Astrocyte (in vitro differentiated cells and primary cell): ENCODE measurements at regions not wholly inside any gene's neighbourhood (a gene's known extent, or its start where the extent isn't known, plus 50 kb on each side); places are given as distances from the start of the nearest gene placed in this dataset.

Experiments used
- DNase-seq: peaks from one replicate; pipeline ENCODE4 v3.0.0-alpha.2; 2010; ENCODE audit warnings: low read depth
- FAIRE-seq: peaks from 2 replicates; lab custom pipeline; 2011; peaks lifted over from hg19 to GRCh38; lab: Jason Lieb, UNC
- H2AFZ ChIP-seq: 2 replicates; pipeline ENCODE4 v1.6.0; 2012; ENCODE audit warnings: low read depth, low read length, inconsistent platforms
- H3K27ac ChIP-seq: 2 replicates; pipeline ENCODE4 v1.5.1; 2011; ENCODE audit warnings: low read depth, low read length, inconsistent platforms
- H3K27me3 ChIP-seq: 2 replicates; pipeline ENCODE4 v1.6.0; 2011; ENCODE audit warnings: low read length, inconsistent platforms; ENCODE audit not compliant: insufficient read depth
- H3K36me3 ChIP-seq: 2 replicates; pipeline ENCODE4 v1.5.1; 2011; ENCODE audit warnings: low read length, inconsistent platforms; ENCODE audit not compliant: insufficient read depth
- H3K4me1 ChIP-seq: 2 replicates; pipeline ENCODE4 v1.5.1; 2011; ENCODE audit warnings: low read length, inconsistent platforms; ENCODE audit not compliant: insufficient read depth
- H3K4me2 ChIP-seq: 2 replicates; pipeline ENCODE4 v1.6.0; 2012; ENCODE audit warnings: low read length, inconsistent platforms
- H3K4me3 ChIP-seq: 2 replicates; pipeline ENCODE4 v1.5.1; 2011; ENCODE audit warnings: low read depth, mild to moderate bottlenecking, low read length, inconsistent platforms; ENCODE audit not compliant: insufficient read depth
- H3K79me2 ChIP-seq: 2 replicates; pipeline ENCODE4 v1.6.0; 2012; ENCODE audit warnings: mild to moderate bottlenecking, low read length, inconsistent platforms; ENCODE audit not compliant: insufficient read depth
- H3K9ac ChIP-seq: 2 replicates; pipeline ENCODE4 v1.6.0; 2012; ENCODE audit warnings: mild to moderate bottlenecking, low read length, inconsistent platforms
- H3K9me3 ChIP-seq: 2 replicates; pipeline ENCODE4 v1.5.1; 2012; ENCODE audit warnings: low read depth, mild to moderate bottlenecking, low read length, inconsistent platforms; ENCODE audit not compliant: insufficient read depth
- H4K20me1 ChIP-seq: 2 replicates; pipeline ENCODE4 v1.6.0; 2012; ENCODE audit warnings: low read length, inconsistent platforms; ENCODE audit not compliant: insufficient read depth
- H3K27ac Mint-ChIP-seq: one replicate; pipeline ENCODE4 v1.8.0; 2021; ENCODE audit warnings: mild to moderate bottlenecking, mixed read lengths; ENCODE audit not compliant: unreplicated experiment
- H3K27me3 Mint-ChIP-seq: one replicate; pipeline ENCODE4 v1.8.0; 2021; ENCODE audit warnings: low read depth, mixed read lengths; ENCODE audit not compliant: unreplicated experiment
- H3K36me3 Mint-ChIP-seq: one replicate; pipeline ENCODE4 v1.8.0; 2021; ENCODE audit warnings: low read depth, mixed read lengths; ENCODE audit not compliant: unreplicated experiment
- H3K4me1 Mint-ChIP-seq: one replicate; pipeline ENCODE4 v1.8.0; 2021; ENCODE audit warnings: low read depth, mixed read lengths; ENCODE audit not compliant: unreplicated experiment
- H3K4me3 Mint-ChIP-seq: one replicate; pipeline ENCODE4 v1.8.0; 2021; ENCODE audit warnings: mild to moderate bottlenecking, moderate library complexity, mixed read lengths; ENCODE audit not compliant: unreplicated experiment
- H3K9me3 Mint-ChIP-seq: one replicate; pipeline ENCODE4 v1.8.0; 2021; ENCODE audit warnings: mild to moderate bottlenecking, mixed read lengths; ENCODE audit not compliant: unreplicated experiment
- CTCF ChIP-seq: IDR thresholded peaks from 2 replicates; pipeline ENCODE4 v1.5.1; 2011; ENCODE audit warnings: low read depth, mild to moderate bottlenecking, inconsistent platforms, low read length, moderate library complexity; ENCODE audit not compliant: insufficient read depth
- EZH2 ChIP-seq: IDR thresholded peaks from 2 replicates; pipeline ENCODE4 v1.6.1; 2012; ENCODE audit warnings: mild to moderate bottlenecking, low read length, inconsistent platforms; ENCODE audit not compliant: insufficient read depth

- no peak overlapping the region for H3K27ac ChIP-seq
- no peak for DNase-seq
These were observed 67.9 kb upstream of the ST3GAL5 start for GRCh38 chr2:85956646-85957039.

GRCh38 chr2:85954590-85955458, 66.0 kb upstream of the ST3GAL5 start:
- Histone ChIP-seq H2AFZ (no peak overlapping the region), H3K27ac (no peak overlapping the region), H3K4me1 (no peaks in the 10 kb centered on the region), H3K79me2 (no peaks in the 10 kb centered on the region), H3K4me2 (no peak overlapping the region), H4K20me1 (no peaks in the 10 kb centered on the region), H3K36me3 (no peaks in the 10 kb centered on the region), H3K27me3 (no peaks in the 10 kb centered on the region), H3K9ac (no peak overlapping the region), H3K4me3 (no peak overlapping the region), H3K9me3 (no peaks in the 10 kb centered on the region)
- peaks cover 6% of the 10 kb centered on the region for H3K4me1 Mint-ChIP-seq
- peaks cover 8% of the 10 kb centered on the region for H3K27me3 Mint-ChIP-seq
- FAIRE-seq = no peak
- no peak overlapping the region for H3K27ac Mint-ChIP-seq
- no peak overlapping the region for H3K4me3 Mint-ChIP-seq
- DNase-seq = no peak
- H3K9me3 Mint-ChIP-seq = peaks cover 3% of the 10 kb centered on the region
- peaks cover 2% of the 10 kb centered on the region for H3K36me3 Mint-ChIP-seq
- TF ChIP-seq EZH2 = no peak
- TF ChIP-seq CTCF = no peak

More at GRCh38 chr2:85956646-85957039, 67.9 kb upstream of the ST3GAL5 start:
- H3K9me3 ChIP-seq = peaks cover 9% of the 10 kb centered on the region
- H3K9me3 Mint-ChIP-seq = peaks cover 2% of the 10 kb centered on the region
- H3K4me3 Mint-ChIP-seq = no peak overlapping the region
- H3K27me3 ChIP-seq = no peaks in the 10 kb centered on the region
- no peak for TF ChIP-seq CTCF
- TF ChIP-seq EZH2 = no peak
- no peak for FAIRE-seq
- H3K79me2 ChIP-seq = no peaks in the 10 kb centered on the region
- H3K27me3 Mint-ChIP-seq = peaks cover 7% of the 10 kb centered on the region
- H3K9ac ChIP-seq = no peak overlapping the region
- H3K4me1 ChIP-seq = no peaks in the 10 kb centered on the region
- H4K20me1 ChIP-seq = no peaks in the 10 kb centered on the region
- H3K36me3 ChIP-seq = no peaks in the 10 kb centered on the region
- H3K4me1 Mint-ChIP-seq = peaks cover 6% of the 10 kb centered on the region
- no peak overlapping the region for H3K4me2 ChIP-seq
- H3K36me3 Mint-ChIP-seq = peaks cover 2% of the 10 kb centered on the region
- no peak overlapping the region for H3K4me3 ChIP-seq
- no peak overlapping the region for H3K27ac Mint-ChIP-seq
- no peak overlapping the region for H2AFZ ChIP-seq

- Histone ChIP-seq H3K27me3 (no peaks in the 10 kb centered on the region), H3K4me1 (no peaks in the 10 kb centered on the region), H3K36me3 (no peaks in the 10 kb centered on the region), H3K4me3 (no peak overlapping the region), H3K9me3 (no peaks in the 10 kb centered on the region), H2AFZ (no peak overlapping the region), H3K27ac (no peak overlapping the region), H3K9ac (no peak overlapping the region), H4K20me1 (no peaks in the 10 kb centered on the region), H3K79me2 (no peaks in the 10 kb centered on the region), H3K4me2 (no peak overlapping the region)
- Mint-ChIP-seq H3K27me3 (peaks cover 8% of the 10 kb centered on the region), H3K4me3 (no peak overlapping the region), H3K9me3 (peaks cover 4% of the 10 kb centered on the region), H3K4me1 (peaks cover 4% of the 10 kb centered on the region), H3K36me3 (peaks cover 2% of the 10 kb centered on the region), H3K27ac (no peak overlapping the region)
- FAIRE-seq = no peak
- no peak for DNase-seq
- TF ChIP-seq CTCF (no peak), EZH2 (no peak)
These were observed 65.4 kb upstream of the ST3GAL5 start for GRCh38 chr2:85954192-85954589.
